Transverse colon (tissue), 4 donors: ENCODE measurements at regions not wholly inside any gene's neighbourhood (a gene's known extent, or its start where the extent isn't known, plus 50 kb on each side); places are given as distances from the start of the nearest gene placed in this dataset.

Experiments
- DNase-seq: peaks from one replicate; pipeline ENCODE4 v3.0.0-alpha.2; 2019
- H3K27ac ChIP-seq, 4 donors: fragments of 200-600 bp; sonication (generic); 2 replicates each; pipeline ENCODE4 v1.5.1; 2016 to 2018; ENCODE audit warnings: inconsistent platforms in 4 of 4
- H3K27me3 ChIP-seq: fragments of 200-600 bp; sonication (generic); 2 replicates; pipeline ENCODE4 v1.5.1; 2017; ENCODE audit warnings: inconsistent platforms
- H3K36me3 ChIP-seq, 4 donors: fragments of 200-600 bp; sonication (generic); 2 replicates each; pipeline ENCODE4 v1.5.1; 2017 to 2019; ENCODE audit warnings: inconsistent platforms in 4 of 4
- H3K4me1 ChIP-seq, 4 donors: fragments of 200-600 bp; sonication (generic); 2 replicates each; pipeline ENCODE4 v1.5.1; 2017 to 2020; ENCODE audit warnings: inconsistent platforms in 4 of 4
- H3K4me3 ChIP-seq, 4 donors: fragments of 200-600 bp; sonication (generic); 1 replicate in 1 of 4; 2 replicates in 3 of 4; pipeline versions ENCODE4 v1.5.1 to v1.6.1; 2017 to 2019; ENCODE audit warnings: inconsistent platforms in 4 of 4
- H3K9me3 ChIP-seq, 2 donors: fragments of 200-600 bp; sonication (generic); 2 replicates each; pipeline ENCODE4 v1.5.1; 2017 to 2019; ENCODE audit warnings: inconsistent platforms in 2 of 2
- CTCF ChIP-seq, 5 experiments: fragments of 200-600 bp in 3 of 5; fragments of 450-650 bp in 2 of 5; sonication (generic) in 3 of 5; IDR thresholded peaks; 1 replicate in 2 of 5; 2 replicates in 3 of 5; pipeline ENCODE4 v1.5.1; 2016 to 2017; ENCODE audit warnings: antibody characterized with exemption in 5 of 5, inconsistent platforms in 3 of 5, mild to moderate bottlenecking in 2 of 5, moderate library complexity in 1 of 5
- EP300 ChIP-seq: sonication (generic); formaldehyde crosslinking; IDR thresholded peaks from one replicate; pipeline ENCODE4 v1.6.1; 2017; ENCODE audit warnings: antibody characterized with exemption, low read depth
- POLR2A ChIP-seq: fragments of 450-650 bp; IDR thresholded peaks from one replicate; pipeline ENCODE4 v1.6.1; 2016; ENCODE audit warnings: antibody characterized with exemption, mild to moderate bottlenecking, moderate library complexity
- POLR2AphosphoS5 ChIP-seq, 3 donors: sonication (generic); formaldehyde crosslinking; IDR thresholded peaks; one replicate each; pipeline ENCODE4 v1.6.1; 2016; ENCODE audit warnings: antibody characterized with exemption in 3 of 3
- WGBS, 2 donors: methylation state at CpG; one replicate each; pipeline ENCODE4 v1.1.5; 2018; ENCODE audit warnings: low coverage in 1 of 2; 5-methylcytosine and 5-hydroxymethylcytosine counted together
- in situ Hi-C, 4 donors: fragments of 200-750 bp; cut with MboI; loops; one replicate each; pipeline versions ENCODE4 v1.15.0 to v1.15.1; 2017; ENCODE audit warnings: low sequenced_read_pairs in 3 of 4, low pct_ligation_motif_present in 1 of 4, low pct_unique_long_range_greater_than_20kb in 1 of 4
- intact Hi-C: fragments of 100-400 bp; cut with DNase I; formaldehyde crosslinking; loops from one replicate; pipeline ENCODE4 v1.15.1; 2023; ENCODE audit warnings: low total_unique reads

GRCh38 chr22:47762141-47762540, 999.7 kb downstream of the TBC1D22A start:
- Histone ChIP-seq H3K9me3 (no peaks in the 10 kb centered on the region), H3K4me1 (no peaks in the 10 kb centered on the region), H3K36me3 (no peaks in the 10 kb centered on the region), H3K27me3 (no peaks in the 10 kb centered on the region), H3K4me3 (no peak overlapping the region), H3K27ac (no peak overlapping the region)
- no peak for TF ChIP-seq CTCF (IDR thresholded peaks at IDR 0.05)
- no peak for TF ChIP-seq POLR2AphosphoS5 (IDR thresholded peaks at IDR 0.05)
- TF ChIP-seq POLR2A = no peak
- no peak for TF ChIP-seq EP300
- intact Hi-C loops = no loop called here
- DNase-seq = no peak
- in situ Hi-C loops = no loop called here
- WGBS, 2 donors = 80% methylated on average over 3 of the region's 3 CpGs; no CpG with 5 or more reads in 1 of the 2 donors

- Histone ChIP-seq H3K27me3 (no peaks in the 10 kb centered on the region), H3K27ac (no peak overlapping the region), H3K4me1 (no peaks in the 10 kb centered on the region), H3K36me3 (no peaks in the 10 kb centered on the region), H3K4me3 (no peak overlapping the region), H3K9me3 (no peaks in the 10 kb centered on the region)
- in situ Hi-C loops (no loop called here), intact Hi-C loops (no loop called here)
- no peak for DNase-seq
- TF ChIP-seq EP300 (no peak), CTCF (IDR thresholded peaks at IDR 0.05) (no peak), POLR2A (no peak), POLR2AphosphoS5 (IDR thresholded peaks at IDR 0.05) (no peak)
- 69% methylated on average over 3 of the region's 3 CpGs; no CpG with 5 or more reads in 1 of the 2 donors for WGBS, 2 donors
These were observed 997.5 kb downstream of the TBC1D22A start for GRCh38 chr22:47759909-47760308.

- no peaks in the 10 kb centered on the region for H3K4me1 ChIP-seq
- intact Hi-C loops = no loop called here
- TF ChIP-seq POLR2AphosphoS5 (IDR thresholded peaks at IDR 0.05) (no peak), CTCF (IDR thresholded peaks at IDR 0.05) (no peak), EP300 (no peak), POLR2A (no peak)
- no peak overlapping the region for H3K4me3 ChIP-seq
- H3K36me3 ChIP-seq = no peaks in the 10 kb centered on the region
- H3K9me3 ChIP-seq = no peaks in the 10 kb centered on the region
- in situ Hi-C loops = no loop called here
- H3K27ac ChIP-seq = no peak overlapping the region
- DNase-seq = no peak
- H3K27me3 ChIP-seq = no peaks in the 10 kb centered on the region
- WGBS, 2 donors = 84% methylated on average over 3 of the region's 3 CpGs; no CpG with 5 or more reads in 1 of the 2 donors
These were observed 995.3 kb downstream of the TBC1D22A start for GRCh38 chr22:47757741-47758140.

- in situ Hi-C loops = no loop called here
- no peak overlapping the region for H3K4me3 ChIP-seq
- DNase-seq = no peak
- H3K36me3 ChIP-seq = no peaks in the 10 kb centered on the region
- intact Hi-C loops = no loop called here
- TF ChIP-seq POLR2AphosphoS5 (IDR thresholded peaks at IDR 0.05) (no peak), POLR2A (no peak), EP300 (no peak), CTCF (IDR thresholded peaks at IDR 0.05) (no peak)
- H3K9me3 ChIP-seq = no peaks in the 10 kb centered on the region
- H3K4me1 ChIP-seq = no peaks in the 10 kb centered on the region
- peaks cover 11% of the 10 kb centered on the region for H3K27me3 ChIP-seq
- WGBS, 2 donors = 80 to 84% methylated on average over 3 of the region's 3 CpGs
- H3K27ac ChIP-seq = no peak overlapping the region
These were observed 987.6 kb downstream of the TBC1D22A start for GRCh38 chr22:47750086-47750485.
